ENCODE measurements at regions not wholly inside any gene's neighbourhood (a gene's known extent, or its start where the extent isn't known, plus 50 kb on each side); places are given as distances from the start of the nearest gene placed in this dataset.

- ATAC-seq (ENCODE audit: insufficient read depth, low read depth) (no peak), DNase-seq (no peak)
- H3K4me1 ChIP-seq (ENCODE audit: insufficient read depth, low read length) = no peaks in the 10 kb centered on the region
- no peak overlapping the region for H3K4me2 ChIP-seq (ENCODE audit: insufficient read depth, low read length)
- no peak overlapping the region for H3K4me3 ChIP-seq (ENCODE audit: low read depth in 1 of 2, low read length in 2 of 2)
- no peak overlapping the region for H2AFZ ChIP-seq (ENCODE audit: low read depth, low read length)
- TF ChIP-seq EZH2 (IDR thresholded peaks at IDR 0.05; ENCODE audit: borderline replicate concordance, low read depth, low read length, severe bottlenecking) (no peak), CTCF (IDR thresholded peaks at IDR 0.05; ENCODE audit: borderline replicate concordance, extremely low read depth, low read length, poor library complexity, severe bottlenecking) (no peak)
- no peak overlapping the region for H3K27ac ChIP-seq (ENCODE audit: low read length)
- H3K79me2 ChIP-seq (ENCODE audit: insufficient read depth, low read length) = no peaks in the 10 kb centered on the region
- no peaks in the 10 kb centered on the region for H3K36me3 ChIP-seq (ENCODE audit: insufficient read depth, low read length)
- no peaks in the 10 kb centered on the region for H4K20me1 ChIP-seq (ENCODE audit: insufficient read depth, low read length)
- no peaks in the 10 kb centered on the region for H3K27me3 ChIP-seq (ENCODE audit: insufficient read depth, low read length, poor library complexity)
- no peak overlapping the region for H3K9ac ChIP-seq (ENCODE audit: low read depth, low read length)
- no peaks in the 10 kb centered on the region for H3K9me3 ChIP-seq (ENCODE audit: insufficient read depth, low read length, severe bottlenecking)
Measured at GRCh38 chr5:68452286-68452685, 236.7 kb downstream of the PIK3R1 start.

- ATAC-seq (ENCODE audit: insufficient read depth, low read depth) (no peak), DNase-seq (no peak)
- Histone ChIP-seq H3K4me2 (ENCODE audit: insufficient read depth, low read length) (no peak overlapping the region), H3K79me2 (ENCODE audit: insufficient read depth, low read length) (no peaks in the 10 kb centered on the region), H3K9ac (ENCODE audit: low read depth, low read length) (no peak overlapping the region), H3K27ac (ENCODE audit: low read length) (no peak overlapping the region), H3K27me3 (ENCODE audit: insufficient read depth, low read length, poor library complexity) (no peaks in the 10 kb centered on the region), H3K9me3 (ENCODE audit: insufficient read depth, low read length, severe bottlenecking) (no peaks in the 10 kb centered on the region), H3K4me3 (ENCODE audit: low read depth in 1 of 2, low read length in 2 of 2) (no peak overlapping the region), H4K20me1 (ENCODE audit: insufficient read depth, low read length) (no peaks in the 10 kb centered on the region), H3K4me1 (ENCODE audit: insufficient read depth, low read length) (peaks cover 10% of the 10 kb centered on the region; the same call in 1 of the 2 replicates), H2AFZ (ENCODE audit: low read depth, low read length) (no peak overlapping the region), H3K36me3 (ENCODE audit: insufficient read depth, low read length) (no peaks in the 10 kb centered on the region)
- TF ChIP-seq CTCF (IDR thresholded peaks at IDR 0.05; ENCODE audit: borderline replicate concordance, extremely low read depth, low read length, poor library complexity, severe bottlenecking) = no peak
Measured at GRCh38 chr5:68454172-68454571, 238.6 kb downstream of the PIK3R1 start.

- no peaks in the 10 kb centered on the region for H3K36me3 ChIP-seq (ENCODE audit: insufficient read depth, low read length)
- no peak overlapping the region for H3K27ac ChIP-seq (ENCODE audit: low read length)
- no peaks in the 10 kb centered on the region for H3K79me2 ChIP-seq (ENCODE audit: insufficient read depth, low read length)
- H3K27me3 ChIP-seq (ENCODE audit: insufficient read depth, low read length, poor library complexity) = no peaks in the 10 kb centered on the region
- H2AFZ ChIP-seq (ENCODE audit: low read depth, low read length) = no peak overlapping the region
- DNase-seq = no peak
- H3K4me3 ChIP-seq (ENCODE audit: low read depth in 1 of 2, low read length in 2 of 2) = no peak overlapping the region
- no peaks in the 10 kb centered on the region for H3K9me3 ChIP-seq (ENCODE audit: insufficient read depth, low read length, severe bottlenecking)
- peaks cover 10% of the 10 kb centered on the region; the same call in 1 of the 2 replicates for H3K4me1 ChIP-seq (ENCODE audit: insufficient read depth, low read length)
- no peak for ATAC-seq (ENCODE audit: insufficient read depth, low read depth)
- H3K4me2 ChIP-seq (ENCODE audit: insufficient read depth, low read length) = no peak overlapping the region
- no peak for TF ChIP-seq EZH2 (IDR thresholded peaks at IDR 0.05; ENCODE audit: borderline replicate concordance, low read depth, low read length, severe bottlenecking)
- no peak for TF ChIP-seq CTCF (IDR thresholded peaks at IDR 0.05; ENCODE audit: borderline replicate concordance, extremely low read depth, low read length, poor library complexity, severe bottlenecking)
- H3K9ac ChIP-seq (ENCODE audit: low read depth, low read length) = no peak overlapping the region
- no peaks in the 10 kb centered on the region for H4K20me1 ChIP-seq (ENCODE audit: insufficient read depth, low read length)
Measured at GRCh38 chr5:68454766-68455165, 239.2 kb downstream of the PIK3R1 start.

GRCh38 chr5:68455216-68455615 lies 239.7 kb downstream of the PIK3R1 start:
- H2AFZ ChIP-seq (ENCODE audit: low read depth, low read length) = no peak overlapping the region
- no peaks in the 10 kb centered on the region for H3K36me3 ChIP-seq (ENCODE audit: insufficient read depth, low read length)
- TF ChIP-seq CTCF (IDR thresholded peaks at IDR 0.05; ENCODE audit: borderline replicate concordance, extremely low read depth, low read length, poor library complexity, severe bottlenecking) (no peak), EZH2 (IDR thresholded peaks at IDR 0.05; ENCODE audit: borderline replicate concordance, low read depth, low read length, severe bottlenecking) (no peak)
- H3K4me3 ChIP-seq (ENCODE audit: low read depth in 1 of 2, low read length in 2 of 2) = no peak overlapping the region
- no peaks in the 10 kb centered on the region for H4K20me1 ChIP-seq (ENCODE audit: insufficient read depth, low read length)
- H3K27me3 ChIP-seq (ENCODE audit: insufficient read depth, low read length, poor library complexity) = no peaks in the 10 kb centered on the region
- ATAC-seq (ENCODE audit: insufficient read depth, low read depth) = no peak
- no peak overlapping the region for H3K9ac ChIP-seq (ENCODE audit: low read depth, low read length)
- peaks cover 10% of the 10 kb centered on the region; the same call in 1 of the 2 replicates for H3K4me1 ChIP-seq (ENCODE audit: insufficient read depth, low read length)
- no peaks in the 10 kb centered on the region for H3K79me2 ChIP-seq (ENCODE audit: insufficient read depth, low read length)
- no peak overlapping the region for H3K4me2 ChIP-seq (ENCODE audit: insufficient read depth, low read length)
- no peak for DNase-seq
- no peaks in the 10 kb centered on the region for H3K9me3 ChIP-seq (ENCODE audit: insufficient read depth, low read length, severe bottlenecking)
- H3K27ac ChIP-seq (ENCODE audit: low read length) = no peak overlapping the region

Data from DND-41 (cell line).